Ectodermal cell (in vitro differentiated cells): ENCODE measurements at regions not wholly inside any gene's neighbourhood (a gene's known extent, or its start where the extent isn't known, plus 50 kb on each side); places are given as distances from the start of the nearest gene placed in this dataset.
"Not testable (repeated sequence)": the region's sequence is repeated elsewhere in the genome, so short reads cannot be mapped to it uniquely, and the experiment has no call there.

Experiments used
- H3K27ac ChIP-seq: 2 replicates; pipeline ENCODE4 v1.7.0; 2013; ENCODE audit warnings: mild to moderate bottlenecking, low read depth, low read length; ENCODE audit not compliant: insufficient read depth, poor library complexity, severe bottlenecking
- H3K27me3 ChIP-seq: 2 replicates; pipeline ENCODE4 v1.7.0; 2013; ENCODE audit warnings: mild to moderate bottlenecking, low read length; ENCODE audit not compliant: insufficient read depth, control insufficient read depth, poor library complexity, severe bottlenecking
- H3K36me3 ChIP-seq: one replicate; pipeline ENCODE4 v1.7.0; 2013; ENCODE audit warnings: low read length; ENCODE audit not compliant: control insufficient read depth, insufficient read depth
- H3K4me1 ChIP-seq: one replicate; pipeline ENCODE4 v1.7.0; 2013; ENCODE audit warnings: low read length; ENCODE audit not compliant: control insufficient read depth, insufficient read depth
- H3K4me3 ChIP-seq: 2 replicates; pipeline ENCODE4 v1.7.0; 2013; ENCODE audit warnings: low read depth, low read length, control low read depth; ENCODE audit not compliant: insufficient read depth
- H3K9me3 ChIP-seq: 2 replicates; pipeline ENCODE4 v1.7.0; 2013; ENCODE audit warnings: mild to moderate bottlenecking, low read length, moderate library complexity; ENCODE audit not compliant: control insufficient read depth
- WGBS, 2 experiments: methylation state at CpG; one replicate each; pipeline ENCODE4 v1.1.7; 2013; ENCODE audit warnings: missing lambda C conversion rate in 2 of 2; 5-methylcytosine and 5-hydroxymethylcytosine counted together

GRCh38 chr5:155556222-155556621, 542.7 kb downstream of the KIF4B start:
- WGBS, 2 experiments, result 86 to 100% methylated on average over 1 of the region's 1 CpG
- H3K4me3 ChIP-seq, result no peak overlapping the region
- no peak overlapping the region for H3K27ac ChIP-seq
- no peaks in the 10 kb centered on the region for H3K27me3 ChIP-seq
- H3K36me3 ChIP-seq, result no peaks in the 10 kb centered on the region
- H3K9me3 ChIP-seq, result no peaks in the 10 kb centered on the region
- H3K4me1 ChIP-seq, result no peaks in the 10 kb centered on the region

DNA sequence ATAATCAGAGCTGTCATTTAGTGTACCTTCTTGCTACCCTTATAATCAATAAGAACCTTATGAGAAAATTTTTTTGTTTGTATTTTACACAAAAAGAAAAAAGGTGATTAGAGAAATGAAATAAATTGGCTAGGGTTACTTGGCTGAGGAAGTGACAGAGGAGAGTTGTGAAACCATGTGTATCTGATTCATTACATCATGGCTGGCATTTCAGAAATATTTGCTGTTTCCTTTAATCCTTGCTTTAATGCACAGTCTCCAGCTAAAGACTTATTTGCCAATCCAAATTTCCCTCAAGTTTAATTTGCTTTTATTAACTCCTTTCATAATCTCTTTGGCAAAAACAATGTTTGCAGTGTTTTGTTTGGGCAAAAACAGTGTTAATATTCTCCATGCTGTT, 543.1 kb downstream of the KIF4B start:
- H3K27ac ChIP-seq, result no peak overlapping the region
- H3K4me3 ChIP-seq, result no peak overlapping the region
- H3K4me1 ChIP-seq, result no peaks in the 10 kb centered on the region
- H3K36me3 ChIP-seq, result no peaks in the 10 kb centered on the region
- H3K9me3 ChIP-seq, result no peaks in the 10 kb centered on the region
- H3K27me3 ChIP-seq, result no peaks in the 10 kb centered on the region

- no peak overlapping the region for H3K4me3 ChIP-seq
- WGBS, 2 experiments, result 94 to 95% methylated on average over 3 of the region's 3 CpGs
- no peaks in the 10 kb centered on the region for H3K9me3 ChIP-seq
- H3K36me3 ChIP-seq, result no peaks in the 10 kb centered on the region
- no peak overlapping the region for H3K27ac ChIP-seq
- H3K27me3 ChIP-seq, result no peaks in the 10 kb centered on the region
- H3K4me1 ChIP-seq, result no peaks in the 10 kb centered on the region
These were observed 548.6 kb downstream of the KIF4B start for GRCh38 chr5:155562158-155562557.

GRCh38 chr5:155564541-155564940, 551.0 kb downstream of the KIF4B start:
- Histone ChIP-seq H3K36me3 (no peaks in the 10 kb centered on the region), H3K27ac (no peak overlapping the region), H3K4me1 (no peaks in the 10 kb centered on the region), H3K9me3 (peaks cover 4% of the 10 kb centered on the region), H3K27me3 (no peaks in the 10 kb centered on the region), H3K4me3 (no peak overlapping the region)
- WGBS, 2 experiments, result 84 to 86% methylated on average over 12 of the region's 12 CpGs

DNA sequence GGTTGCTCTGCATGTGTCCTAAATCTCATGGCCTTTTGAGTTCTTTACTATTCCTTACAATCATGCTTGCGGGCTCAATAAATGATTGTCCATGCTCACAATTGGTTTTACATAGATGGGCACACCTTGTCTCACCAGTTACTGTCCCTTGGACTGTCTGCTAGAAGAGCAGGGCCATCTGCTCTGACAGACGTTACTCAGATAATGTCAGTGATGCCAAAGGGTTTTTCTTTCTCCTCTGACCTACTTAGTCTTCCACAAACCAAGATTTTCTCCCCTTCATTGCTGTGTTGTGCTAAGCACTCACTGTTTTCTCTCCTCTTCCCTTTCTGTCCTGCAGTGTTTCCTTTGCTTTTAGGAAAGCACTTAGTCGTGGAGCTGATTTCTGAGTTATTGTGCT, 562.3 kb downstream of the KIF4B start:
- Histone ChIP-seq H3K36me3 (no peaks in the 10 kb centered on the region), H3K4me1 (no peaks in the 10 kb centered on the region), H3K27me3 (no peaks in the 10 kb centered on the region), H3K9me3 (no peaks in the 10 kb centered on the region), H3K27ac (no peak overlapping the region), H3K4me3 (no peak overlapping the region)
- 48 to 61% methylated on average over 2 to 3 of the region's 3 CpGs for WGBS, 2 experiments

DNA sequence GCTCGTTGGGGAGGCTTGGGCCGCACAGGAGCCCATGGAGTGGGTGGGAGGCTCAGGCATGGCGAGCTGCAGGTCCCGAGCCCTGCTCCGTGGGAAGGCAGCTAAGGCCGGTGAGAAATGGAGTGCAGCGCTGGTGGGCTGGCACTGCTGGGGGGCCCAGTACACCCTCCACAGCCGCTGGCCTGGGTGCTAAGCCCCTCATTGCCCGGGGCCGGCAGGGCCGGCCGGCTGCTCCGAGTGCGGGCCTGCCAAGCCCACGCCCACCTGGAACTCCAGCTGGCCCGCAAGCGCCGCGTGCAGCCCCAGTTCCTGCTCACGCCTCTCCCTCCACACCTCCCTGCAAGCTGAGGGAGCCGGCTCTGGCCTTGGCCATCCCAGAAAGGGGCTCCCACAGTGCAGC, 573.3 kb downstream of the KIF4B start:
- H3K4me1 ChIP-seq, H3K27ac ChIP-seq, H3K27me3 ChIP-seq, H3K4me3 ChIP-seq, H3K36me3 ChIP-seq, H3K9me3 ChIP-seq: not testable (repeated sequence)
- WGBS, 2 experiments, result 95 to 98% methylated on average over 21 of the region's 21 CpGs

- no peaks in the 10 kb centered on the region for H3K9me3 ChIP-seq
- no peaks in the 10 kb centered on the region for H3K4me1 ChIP-seq
- H3K27me3 ChIP-seq, result no peaks in the 10 kb centered on the region
- H3K4me3 ChIP-seq, result no peak overlapping the region
- no peaks in the 10 kb centered on the region for H3K36me3 ChIP-seq
- 100% methylated on average over 1 of the region's 1 CpG for WGBS, 2 experiments
- no peak overlapping the region for H3K27ac ChIP-seq
These were observed 573.9 kb downstream of the KIF4B start for GRCh38 chr5:155587458-155587857.

DNA sequence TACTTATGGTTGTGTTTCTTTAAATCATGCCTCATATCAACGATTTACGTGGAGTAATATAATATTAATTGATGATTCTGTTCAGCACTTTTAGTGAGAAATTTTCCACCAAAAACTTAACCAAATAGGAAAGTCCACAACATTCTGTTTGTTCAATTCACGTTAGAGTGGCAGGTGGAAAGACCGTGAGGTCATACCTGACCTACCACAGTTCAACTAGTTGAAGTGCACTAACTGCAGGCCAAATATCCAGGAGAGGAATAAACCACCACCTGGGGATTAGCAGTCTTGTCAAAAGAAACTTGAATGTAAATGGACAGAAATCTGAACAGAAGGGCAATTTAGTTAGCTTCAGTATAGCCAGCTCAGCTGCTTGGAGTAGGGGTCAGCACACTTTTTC, 577.7 kb downstream of the KIF4B start:
- H3K4me1 ChIP-seq, result no peaks in the 10 kb centered on the region
- no peak overlapping the region for H3K27ac ChIP-seq
- no peaks in the 10 kb centered on the region for H3K27me3 ChIP-seq
- H3K36me3 ChIP-seq, result no peaks in the 10 kb centered on the region
- 97 to 100% methylated on average over 2 to 4 of the region's 4 CpGs for WGBS, 2 experiments
- no peak overlapping the region for H3K4me3 ChIP-seq
- H3K9me3 ChIP-seq, result no peaks in the 10 kb centered on the region

- no peak overlapping the region for H3K4me3 ChIP-seq
- H3K4me1 ChIP-seq, result no peaks in the 10 kb centered on the region
- no peaks in the 10 kb centered on the region for H3K36me3 ChIP-seq
- no peaks in the 10 kb centered on the region for H3K27me3 ChIP-seq
- 57 to 64% methylated on average over 1 of the region's 1 CpG for WGBS, 2 experiments
- H3K27ac ChIP-seq, result no peak overlapping the region
- no peaks in the 10 kb centered on the region for H3K9me3 ChIP-seq
These were observed 580.7 kb downstream of the KIF4B start for GRCh38 chr5:155594270-155594669.

- Histone ChIP-seq H3K27ac (no peak overlapping the region), H3K4me1 (no peaks in the 10 kb centered on the region), H3K9me3 (no peaks in the 10 kb centered on the region), H3K4me3 (no peak overlapping the region), H3K36me3 (no peaks in the 10 kb centered on the region), H3K27me3 (no peaks in the 10 kb centered on the region)
- WGBS, 2 experiments, result 87 to 100% methylated on average over 1 to 2 of the region's 2 CpGs
These were observed 582.2 kb downstream of the KIF4B start for GRCh38 chr5:155595791-155596190.

DNA sequence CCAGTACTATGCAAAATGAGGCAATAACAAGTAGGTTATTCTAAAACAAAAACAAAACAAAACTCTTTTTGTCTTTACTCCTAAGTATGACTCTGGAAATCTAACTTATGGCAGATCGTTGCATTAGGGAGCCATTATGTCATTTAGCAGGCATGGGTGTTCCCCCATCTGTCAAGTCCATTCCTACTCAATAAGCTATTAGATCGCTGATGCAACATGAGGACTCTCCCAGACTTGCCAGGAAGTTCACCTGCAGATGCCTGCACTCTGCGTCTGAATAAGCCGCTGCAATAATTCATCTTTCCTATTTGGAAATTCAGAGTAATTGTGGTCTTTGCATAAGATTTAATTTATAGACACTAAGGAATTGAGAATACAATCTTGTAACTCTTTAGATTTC, 585.0 kb downstream of the KIF4B start:
- Histone ChIP-seq H3K9me3 (no peaks in the 10 kb centered on the region), H3K4me3 (no peak overlapping the region), H3K36me3 (no peaks in the 10 kb centered on the region), H3K4me1 (no peaks in the 10 kb centered on the region), H3K27ac (no peak overlapping the region), H3K27me3 (no peaks in the 10 kb centered on the region)
- 83 to 95% methylated on average over 4 of the region's 4 CpGs for WGBS, 2 experiments
